ENCODE measurements at regions not wholly inside any gene's neighbourhood (a gene's known extent, or its start where the extent isn't known, plus 50 kb on each side); places are given as distances from the start of the nearest gene placed in this dataset.

DNA sequence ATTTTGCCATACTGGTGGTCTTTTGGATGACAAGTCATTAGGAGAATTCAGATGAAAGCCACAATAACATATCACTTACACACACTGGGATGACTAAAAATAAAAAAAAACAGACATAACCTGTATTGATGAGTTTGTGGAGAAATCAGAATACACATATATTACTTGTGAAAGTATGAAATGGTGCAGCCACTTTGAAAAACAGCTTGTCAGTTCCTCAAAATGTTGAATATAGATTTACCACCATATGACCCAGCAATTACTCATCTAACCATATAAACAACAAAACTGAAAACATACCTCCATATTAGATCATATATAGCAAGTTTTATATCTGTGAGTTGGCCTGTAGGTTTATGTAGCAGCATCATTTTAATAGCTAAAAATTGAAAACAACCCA, 608.7 kb downstream of the TLL1 start:
- TF ChIP-seq, protein P1, sequence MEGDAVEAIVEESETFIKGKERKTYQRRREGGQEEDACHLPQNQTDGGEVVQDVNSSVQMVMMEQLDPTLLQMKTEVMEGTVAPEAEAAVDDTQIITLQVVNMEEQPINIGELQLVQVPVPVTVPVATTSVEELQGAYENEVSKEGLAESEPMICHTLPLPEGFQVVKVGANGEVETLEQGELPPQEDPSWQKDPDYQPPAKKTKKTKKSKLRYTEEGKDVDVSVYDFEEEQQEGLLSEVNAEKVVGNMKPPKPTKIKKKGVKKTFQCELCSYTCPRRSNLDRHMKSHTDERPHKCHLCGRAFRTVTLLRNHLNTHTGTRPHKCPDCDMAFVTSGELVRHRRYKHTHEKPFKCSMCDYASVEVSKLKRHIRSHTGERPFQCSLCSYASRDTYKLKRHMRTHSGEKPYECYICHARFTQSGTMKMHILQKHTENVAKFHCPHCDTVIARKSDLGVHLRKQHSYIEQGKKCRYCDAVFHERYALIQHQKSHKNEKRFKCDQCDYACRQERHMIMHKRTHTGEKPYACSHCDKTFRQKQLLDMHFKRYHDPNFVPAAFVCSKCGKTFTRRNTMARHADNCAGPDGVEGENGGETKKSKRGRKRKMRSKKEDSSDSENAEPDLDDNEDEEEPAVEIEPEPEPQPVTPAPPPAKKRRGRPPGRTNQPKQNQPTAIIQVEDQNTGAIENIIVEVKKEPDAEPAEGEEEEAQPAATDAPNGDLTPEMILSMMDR (conservative IDR thresholded peaks at IDR 0.05): no peak
- Histone ChIP-seq H3K9me3 (ENCODE audit: control insufficient read depth, low read length) (no peaks in the 10 kb centered on the region), H3K9ac (ENCODE audit: extremely low read depth, low read length, poor library complexity, severe bottlenecking) (no peak overlapping the region), H3K4me1 (ENCODE audit: control insufficient read depth, insufficient read depth, low read length) (no peaks in the 10 kb centered on the region), H3K36me3 (ENCODE audit: control insufficient read depth, insufficient read depth, low read length) (no peaks in the 10 kb centered on the region), H3K27me3 (ENCODE audit: control insufficient read depth, insufficient read depth, low read length, poor library complexity, severe bottlenecking) (no peaks in the 10 kb centered on the region), H3K27ac (ENCODE audit: low read depth, low read length) (no peak overlapping the region), H3K4me3 (ENCODE audit: low read length) (no peak overlapping the region)
- no peaks in the 10 kb centered on the region for H3K36me3 Mint-ChIP-seq (ENCODE audit: low read depth)
- no peaks in the 10 kb centered on the region for H3K9me3 Mint-ChIP-seq
- DNase-seq: no peak
- no peaks in the 10 kb centered on the region for H3K27me3 Mint-ChIP-seq (ENCODE audit: insufficient read depth)
- H3K27ac Mint-ChIP-seq: no peak overlapping the region
- H3K4me1 Mint-ChIP-seq: peaks cover 3% of the 10 kb centered on the region
- H3K4me3 Mint-ChIP-seq: no peak overlapping the region

DNA sequence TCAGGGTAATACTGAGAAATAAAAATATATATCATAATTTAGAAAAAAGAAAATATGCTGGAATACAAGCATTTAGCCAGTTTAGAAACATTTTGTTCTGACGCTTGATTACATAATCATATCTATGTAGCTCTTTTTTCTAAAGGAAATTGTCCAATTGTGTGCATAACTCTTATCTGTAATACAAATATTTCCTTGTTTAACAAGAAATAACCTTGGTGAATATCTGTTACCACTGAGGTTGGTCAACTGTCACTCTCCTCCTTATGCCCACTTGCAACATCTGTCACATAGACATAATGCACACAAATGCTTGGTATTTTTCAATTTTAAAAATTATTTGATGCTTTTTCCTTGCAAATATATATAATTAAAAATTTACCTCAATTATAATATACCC, 609.7 kb downstream of the TLL1 start:
- H3K36me3 Mint-ChIP-seq (ENCODE audit: low read depth): no peaks in the 10 kb centered on the region
- H3K27me3 Mint-ChIP-seq (ENCODE audit: insufficient read depth): no peaks in the 10 kb centered on the region
- no peaks in the 10 kb centered on the region for H3K4me1 Mint-ChIP-seq
- WGBS, 2 experiments (ENCODE audit: insufficient coverage in 1 of 2, insufficient read length in 1 of 2): 100% methylated on average over 1 of the region's 1 CpG; no CpG with 5 or more reads in 1 of the 2 experiments
- no peak overlapping the region for H3K9ac ChIP-seq (ENCODE audit: extremely low read depth, low read length, poor library complexity, severe bottlenecking)
- H3K9me3 Mint-ChIP-seq: no peaks in the 10 kb centered on the region
- H3K9me3 ChIP-seq (ENCODE audit: control insufficient read depth, low read length): no peaks in the 10 kb centered on the region
- no peaks in the 10 kb centered on the region for H3K27me3 ChIP-seq (ENCODE audit: control insufficient read depth, insufficient read depth, low read length, poor library complexity, severe bottlenecking)
- H3K4me3 Mint-ChIP-seq: no peak overlapping the region
- H3K27ac ChIP-seq (ENCODE audit: low read depth, low read length): no peak overlapping the region
- no peak overlapping the region for H3K27ac Mint-ChIP-seq
- H3K4me1 ChIP-seq (ENCODE audit: control insufficient read depth, insufficient read depth, low read length): peaks cover 3% of the 10 kb centered on the region
- no peak for DNase-seq
- TF ChIP-seq, protein P1 (conservative IDR thresholded peaks at IDR 0.05): no peak
- H3K4me3 ChIP-seq (ENCODE audit: low read length): no peak overlapping the region
- no peaks in the 10 kb centered on the region for H3K36me3 ChIP-seq (ENCODE audit: control insufficient read depth, insufficient read depth, low read length)

DNA sequence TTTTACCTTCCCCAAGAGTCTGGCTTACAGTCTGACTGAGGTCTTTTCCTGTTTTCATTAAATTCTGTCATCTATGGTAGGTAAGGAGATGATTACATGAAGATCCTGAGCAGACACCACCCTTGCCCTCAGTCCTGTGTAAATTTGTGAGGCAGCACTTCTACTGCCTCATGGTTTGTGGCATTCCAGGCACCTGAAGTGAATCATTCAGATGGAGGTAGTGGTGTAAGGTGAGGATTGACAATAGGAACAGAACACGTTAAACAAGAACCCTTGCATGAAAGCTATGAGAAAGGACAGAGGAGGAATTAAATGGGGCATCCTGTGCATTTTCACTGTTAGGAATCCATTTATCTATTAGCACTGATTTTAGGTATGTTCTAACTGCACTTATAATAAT, 618.6 kb downstream of the TLL1 start:
- H3K27ac Mint-ChIP-seq: no peak overlapping the region

More for the DNA sequence above, 618.6 kb downstream of the TLL1 start:
- Histone ChIP-seq H3K36me3 (ENCODE audit: control insufficient read depth, insufficient read depth, low read length) (no peaks in the 10 kb centered on the region), H3K9ac (ENCODE audit: extremely low read depth, low read length, poor library complexity, severe bottlenecking) (no peak overlapping the region), H3K27ac (ENCODE audit: low read depth, low read length) (no peak overlapping the region), H3K4me1 (ENCODE audit: control insufficient read depth, insufficient read depth, low read length) (peaks cover 12% of the 10 kb centered on the region), H3K9me3 (ENCODE audit: control insufficient read depth, low read length) (no peaks in the 10 kb centered on the region), H3K27me3 (ENCODE audit: control insufficient read depth, insufficient read depth, low read length, poor library complexity, severe bottlenecking) (no peaks in the 10 kb centered on the region), H3K4me3 (ENCODE audit: low read length) (no peak overlapping the region)
- TF ChIP-seq, protein P1 (conservative IDR thresholded peaks at IDR 0.05): no peak
- DNase-seq: no peak
- peaks cover 12% of the 10 kb centered on the region for H3K4me1 Mint-ChIP-seq
- no peaks in the 10 kb centered on the region for H3K9me3 Mint-ChIP-seq
- H3K4me3 Mint-ChIP-seq: no peak overlapping the region
- 67 to 82% methylated on average over 1 of the region's 1 CpG for WGBS, 2 experiments (ENCODE audit: insufficient coverage in 1 of 2, insufficient read length in 1 of 2)
- no peaks in the 10 kb centered on the region for H3K36me3 Mint-ChIP-seq (ENCODE audit: low read depth)
- no peaks in the 10 kb centered on the region for H3K27me3 Mint-ChIP-seq (ENCODE audit: insufficient read depth)

All from endodermal cell (in vitro differentiated cells).